Tibial nerve (tissue), 4 donors: ENCODE measurements at regions not wholly inside any gene's neighbourhood (a gene's known extent, or its start where the extent isn't known, plus 50 kb on each side); places are given as distances from the start of the nearest gene placed in this dataset.

ENCODE experiments used
- EP300 ChIP-seq, 2 donors: sonication (generic); formaldehyde crosslinking; IDR thresholded peaks; one replicate each; pipeline ENCODE4 v1.6.1; 2017; ENCODE audit warnings: antibody characterized with exemption in 2 of 2, mild to moderate bottlenecking in 1 of 2
- POLR2A ChIP-seq, 2 donors: fragments of 450-650 bp; IDR thresholded peaks; one replicate each; pipeline ENCODE4 v1.6.1; 2017; ENCODE audit warnings: antibody characterized with exemption in 2 of 2, mild to moderate bottlenecking in 2 of 2, moderate library complexity in 2 of 2
- TF ChIP-seq, protein P1 (sequence below), 5 experiments: fragments of 200-600 bp in 3 of 5; fragments of 450-650 bp in 2 of 5; sonication (generic) in 3 of 5; IDR thresholded peaks; one replicate each; pipeline ENCODE4 v1.5.1; 2016 to 2019; ENCODE audit warnings: antibody characterized with exemption in 5 of 5, mild to moderate bottlenecking in 3 of 5, moderate library complexity in 2 of 5

DNA sequence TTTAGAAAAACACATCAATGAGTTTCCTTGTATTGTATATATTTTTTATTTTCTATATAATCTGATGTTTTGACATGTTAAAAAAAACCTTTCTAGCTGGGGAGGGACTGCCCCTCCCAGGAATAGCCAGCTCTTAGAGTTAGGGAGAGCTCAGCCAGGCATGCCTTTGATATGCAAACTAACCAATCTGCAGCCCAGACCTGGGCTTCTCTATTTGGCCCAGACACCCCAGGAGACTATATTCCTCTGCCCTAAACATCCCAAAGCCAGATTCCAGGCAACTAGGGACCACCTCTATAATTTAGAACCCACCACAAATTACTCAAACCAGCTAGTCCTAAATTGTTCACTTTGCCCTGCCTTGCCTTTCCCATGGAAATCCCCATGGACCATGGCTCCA, 390.9 kb upstream of the ADAMTS9 start:
- TF ChIP-seq, protein P1, sequence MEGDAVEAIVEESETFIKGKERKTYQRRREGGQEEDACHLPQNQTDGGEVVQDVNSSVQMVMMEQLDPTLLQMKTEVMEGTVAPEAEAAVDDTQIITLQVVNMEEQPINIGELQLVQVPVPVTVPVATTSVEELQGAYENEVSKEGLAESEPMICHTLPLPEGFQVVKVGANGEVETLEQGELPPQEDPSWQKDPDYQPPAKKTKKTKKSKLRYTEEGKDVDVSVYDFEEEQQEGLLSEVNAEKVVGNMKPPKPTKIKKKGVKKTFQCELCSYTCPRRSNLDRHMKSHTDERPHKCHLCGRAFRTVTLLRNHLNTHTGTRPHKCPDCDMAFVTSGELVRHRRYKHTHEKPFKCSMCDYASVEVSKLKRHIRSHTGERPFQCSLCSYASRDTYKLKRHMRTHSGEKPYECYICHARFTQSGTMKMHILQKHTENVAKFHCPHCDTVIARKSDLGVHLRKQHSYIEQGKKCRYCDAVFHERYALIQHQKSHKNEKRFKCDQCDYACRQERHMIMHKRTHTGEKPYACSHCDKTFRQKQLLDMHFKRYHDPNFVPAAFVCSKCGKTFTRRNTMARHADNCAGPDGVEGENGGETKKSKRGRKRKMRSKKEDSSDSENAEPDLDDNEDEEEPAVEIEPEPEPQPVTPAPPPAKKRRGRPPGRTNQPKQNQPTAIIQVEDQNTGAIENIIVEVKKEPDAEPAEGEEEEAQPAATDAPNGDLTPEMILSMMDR (IDR thresholded peaks at IDR 0.05): no peak
- TF ChIP-seq EP300 (IDR thresholded peaks at IDR 0.05): no peak
- no peak for TF ChIP-seq POLR2A (IDR thresholded peaks at IDR 0.05)
